ENCODE measurements at regions not wholly inside any gene's neighbourhood (a gene's known extent, or its start where the extent isn't known, plus 50 kb on each side); places are given as distances from the start of the nearest gene placed in this dataset.

- TF ChIP-seq CTCF (IDR thresholded peaks at IDR 0.05; ENCODE audit: low read depth, low read length): no peak
- no peak overlapping the region for H3K4me3 ChIP-seq (ENCODE audit: low read depth, low read length)
Observed at GRCh38 chr6:112690497-112691202, 343.5 kb downstream of the RFPL4B start.

- no peak for TF ChIP-seq CTCF (IDR thresholded peaks at IDR 0.05; ENCODE audit: low read depth, low read length)
- H3K4me3 ChIP-seq (ENCODE audit: low read depth, low read length): no peak overlapping the region
Observed at GRCh38 chr6:112691289-112691688, 344.2 kb downstream of the RFPL4B start.

- no peak overlapping the region for H3K4me3 ChIP-seq (ENCODE audit: low read depth, low read length)
- no peak for TF ChIP-seq CTCF (IDR thresholded peaks at IDR 0.05; ENCODE audit: low read depth, low read length)
Observed at GRCh38 chr6:112695001-112695400, 347.9 kb downstream of the RFPL4B start.

- H3K4me3 ChIP-seq (ENCODE audit: low read depth, low read length): no peak overlapping the region
- TF ChIP-seq CTCF (IDR thresholded peaks at IDR 0.05; ENCODE audit: low read depth, low read length): no peak
Observed at GRCh38 chr6:112697265-112697664, 350.1 kb downstream of the RFPL4B start.

DNA sequence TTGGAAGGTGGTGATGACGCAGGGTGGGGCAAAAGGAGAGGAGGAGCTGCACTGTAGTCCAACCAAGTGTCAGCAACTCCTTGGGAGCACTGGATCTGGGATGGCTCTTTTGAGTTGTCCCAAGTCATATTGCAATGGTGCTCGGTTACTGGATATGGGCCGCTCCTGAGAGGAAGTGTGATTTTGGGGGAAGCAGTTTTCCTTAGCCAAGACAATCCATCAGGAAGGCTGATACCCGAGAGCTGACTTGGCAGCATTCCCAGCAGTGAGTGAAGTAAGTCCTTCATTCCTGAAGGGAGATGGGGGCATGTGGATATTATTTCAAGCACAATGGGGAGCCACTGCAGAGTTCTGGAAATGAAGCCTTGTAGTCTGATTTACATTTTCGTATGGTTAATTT is 354.1 kb downstream of the RFPL4B start:
- TF ChIP-seq CTCF (IDR thresholded peaks at IDR 0.05; ENCODE audit: low read depth, low read length): no peak
- no peak overlapping the region for H3K4me3 ChIP-seq (ENCODE audit: low read depth, low read length)

- no peak for TF ChIP-seq CTCF (IDR thresholded peaks at IDR 0.05; ENCODE audit: low read depth, low read length)
Observed at GRCh38 chr6:112710710-112711109, 363.6 kb downstream of the RFPL4B start.

DNA sequence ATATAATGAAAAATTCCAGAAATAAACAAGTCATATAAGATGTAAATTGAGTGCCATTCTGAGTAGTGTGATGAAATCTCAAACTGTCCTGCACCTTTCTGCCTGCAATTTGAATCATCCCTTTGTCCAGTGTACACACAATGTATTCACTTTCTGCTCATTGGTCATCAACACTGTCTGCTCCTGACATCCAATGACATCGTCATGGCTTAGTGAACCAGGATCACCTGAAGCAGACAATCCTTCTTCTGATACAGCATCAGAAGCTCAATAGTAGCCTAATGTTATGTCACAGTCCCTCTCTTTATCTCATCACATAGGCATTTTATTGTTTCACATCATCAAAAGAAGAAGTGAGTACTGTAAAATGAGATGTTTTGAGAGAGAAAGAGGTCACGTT is 366.3 kb downstream of the RFPL4B start:
- no peak for TF ChIP-seq CTCF (IDR thresholded peaks at IDR 0.05; ENCODE audit: low read depth, low read length)
- no peak overlapping the region for H3K4me3 ChIP-seq (ENCODE audit: low read depth, low read length)

More at GRCh38 chr6:112710710-112711109, 363.6 kb downstream of the RFPL4B start:
- H3K4me3 ChIP-seq (ENCODE audit: low read depth, low read length): no peak overlapping the region
